ENCODE measurements at regions not wholly inside any gene's neighbourhood (a gene's known extent, or its start where the extent isn't known, plus 50 kb on each side); places are given as distances from the start of the nearest gene placed in this dataset.

DNA sequence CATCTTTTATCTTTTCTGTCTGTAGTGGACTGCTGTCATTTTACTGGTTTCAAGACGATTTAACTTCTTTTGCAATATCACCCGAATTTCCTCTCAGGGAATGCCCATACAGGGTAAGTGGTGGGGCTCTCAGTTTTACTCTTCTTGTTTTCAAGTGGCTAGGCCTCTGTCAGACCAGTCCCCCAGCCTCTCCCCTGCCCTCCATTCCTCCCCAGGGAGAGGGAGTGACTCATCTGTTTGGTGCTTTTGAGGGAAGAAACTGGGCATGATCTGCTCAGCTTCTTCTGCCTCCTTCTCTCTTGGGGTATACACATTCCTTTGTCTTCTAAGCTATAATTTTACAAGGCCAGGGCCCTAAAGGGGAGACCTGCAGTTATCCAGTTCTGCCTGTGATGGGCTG is 332.0 kb downstream of the CBLN1 start:
- DNase-seq (ENCODE audit: low read depth, low spot score), result no peak

DNA sequence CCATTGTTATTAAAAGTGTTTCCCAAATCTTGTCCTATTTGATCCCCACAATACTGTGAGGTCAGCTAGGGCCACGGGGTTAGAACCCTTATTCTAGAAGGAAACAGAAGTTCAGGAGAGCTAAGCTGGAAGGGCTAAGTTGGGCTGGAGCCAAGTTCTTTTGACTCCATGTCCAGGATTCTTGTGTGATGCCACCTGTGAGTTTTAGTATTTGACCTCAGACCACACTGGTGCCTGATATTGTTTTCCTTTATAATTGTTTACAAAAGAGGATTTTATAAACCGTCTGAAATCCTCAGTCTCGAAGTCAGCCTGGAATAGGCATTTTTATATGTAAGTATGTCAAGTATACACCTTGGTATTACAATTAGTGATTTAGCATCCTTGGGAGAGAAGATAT is 332.7 kb downstream of the CBLN1 start:
- no peak for DNase-seq (ENCODE audit: low read depth, low spot score)

GRCh38 chr16:48947371-48947713 is 334.3 kb downstream of the CBLN1 start:
- DNase-seq (ENCODE audit: low read depth, low spot score), result no peak

DNA sequence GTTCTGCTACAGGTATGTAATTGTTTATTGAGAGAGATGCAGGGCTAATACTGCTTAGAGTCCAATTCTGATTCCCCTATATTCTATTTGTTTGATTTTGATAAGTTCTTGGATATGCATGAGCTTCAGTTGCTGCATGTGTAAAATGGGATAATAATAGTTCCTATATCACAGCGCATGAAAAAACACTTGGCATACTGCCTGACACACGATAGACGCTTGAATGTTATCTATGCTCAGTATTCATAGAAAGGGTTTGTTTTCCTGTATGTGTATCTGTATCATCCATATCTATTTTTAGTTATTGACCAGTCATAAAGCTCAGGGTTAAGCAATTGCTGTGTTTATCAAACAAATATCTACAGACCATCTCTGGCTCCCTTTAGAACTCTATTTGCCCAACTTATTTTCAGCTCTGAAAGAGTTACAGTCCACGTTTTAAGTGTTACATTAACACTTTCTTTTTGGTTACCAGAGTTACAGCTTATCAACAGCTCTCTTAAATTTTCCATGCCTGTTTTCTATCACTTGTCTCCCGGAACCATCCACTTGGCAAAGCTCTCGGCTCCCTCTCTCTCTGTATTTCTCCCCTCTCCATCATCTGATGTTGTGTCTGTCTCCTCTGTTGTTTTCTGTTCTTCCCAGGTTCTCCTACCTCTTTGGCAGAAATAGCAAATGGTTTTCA is 334.8 kb downstream of the CBLN1 start:
- DNase-seq (ENCODE audit: low read depth, low spot score), result no peak

- DNase-seq (ENCODE audit: low read depth, low spot score), result no peak
Observed at GRCh38 chr16:48942996-48943395, 333.0 kb upstream of the N4BP1 start.

GRCh38 chr16:48936811-48937210 is 326.8 kb upstream of the N4BP1 start:
- no peak for DNase-seq (ENCODE audit: low read depth, low spot score)

GRCh38 chr16:48932216-48932855 is 322.4 kb upstream of the N4BP1 start:
- no peak for DNase-seq (ENCODE audit: low read depth, low spot score)

DNA sequence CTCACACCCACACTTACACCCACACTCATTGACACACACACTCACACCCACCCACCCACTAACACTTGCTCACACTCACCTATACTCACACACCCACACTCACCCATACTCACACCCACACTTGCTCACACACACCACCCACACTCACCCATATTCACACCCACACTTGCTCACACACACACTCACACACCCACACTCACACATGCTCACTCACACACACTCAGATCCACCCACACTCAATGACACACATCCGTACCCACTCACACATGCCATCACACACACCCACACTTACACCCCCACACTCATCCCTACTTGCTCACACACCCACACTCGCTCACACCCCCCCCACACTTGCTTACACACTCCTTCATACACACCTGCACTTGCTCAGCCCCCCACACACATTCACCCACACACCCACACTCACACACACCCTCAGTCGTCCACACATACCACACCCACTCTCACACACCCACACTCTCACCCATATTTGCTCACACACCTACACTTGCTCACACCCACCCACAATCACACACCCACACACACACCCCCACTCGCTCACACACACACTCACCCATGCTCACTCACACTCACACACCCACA is 321.1 kb upstream of the N4BP1 start:
- no peak for DNase-seq (ENCODE audit: low read depth, low spot score)

GRCh38 chr16:48919791-48920190 is 309.8 kb upstream of the N4BP1 start:
- DNase-seq (ENCODE audit: low read depth, low spot score), result no peak

GRCh38 chr16:48918520-48919258 is 308.7 kb upstream of the N4BP1 start:
- DNase-seq (ENCODE audit: low read depth, low spot score), result peak; percentile 64

- no peak for DNase-seq (ENCODE audit: low read depth, low spot score)
Observed at GRCh38 chr16:48916566-48916965, 306.6 kb upstream of the N4BP1 start.

DNA sequence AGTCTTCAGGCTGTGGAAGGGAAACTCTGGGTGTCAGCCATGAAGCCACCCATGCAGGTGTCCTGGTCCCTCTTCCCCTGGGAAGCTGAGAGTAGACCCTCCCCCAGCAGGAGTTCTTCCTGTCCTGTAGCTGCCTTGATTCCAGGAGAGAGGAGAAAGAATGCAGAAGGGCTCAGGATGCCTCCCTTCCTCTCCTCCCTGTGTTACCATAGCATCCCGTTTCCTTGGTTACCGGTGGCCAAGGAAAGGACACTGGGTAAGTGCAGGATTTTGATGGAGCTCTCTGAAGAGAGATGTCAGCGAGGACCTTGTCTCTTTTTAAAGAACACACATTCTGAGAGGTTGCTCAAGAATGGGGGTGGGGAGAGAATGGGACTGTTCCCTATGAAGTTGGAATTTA is 304.1 kb upstream of the N4BP1 start:
- DNase-seq (ENCODE audit: low read depth, low spot score), result no peak

DNA sequence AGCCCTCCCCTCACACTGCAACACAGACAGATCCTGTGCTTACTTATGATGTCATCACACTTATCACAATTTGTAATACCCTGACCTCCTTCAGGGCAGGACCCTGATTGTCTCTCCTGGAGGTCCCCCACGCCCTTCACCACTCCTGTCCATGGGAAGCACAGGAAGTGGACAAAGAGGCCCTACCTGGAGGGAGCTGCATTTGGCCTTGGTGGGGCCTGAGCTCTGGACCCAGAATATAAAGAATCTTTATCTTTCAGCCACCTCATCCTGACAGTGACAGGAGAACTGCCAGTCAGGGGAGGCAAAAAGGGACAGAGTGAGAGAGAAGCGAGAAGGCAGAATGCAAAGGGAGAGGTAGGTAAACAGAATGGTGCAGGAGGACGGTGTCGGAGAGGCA is 303.4 kb upstream of the N4BP1 start:
- no peak for DNase-seq (ENCODE audit: low read depth, low spot score)

DNA sequence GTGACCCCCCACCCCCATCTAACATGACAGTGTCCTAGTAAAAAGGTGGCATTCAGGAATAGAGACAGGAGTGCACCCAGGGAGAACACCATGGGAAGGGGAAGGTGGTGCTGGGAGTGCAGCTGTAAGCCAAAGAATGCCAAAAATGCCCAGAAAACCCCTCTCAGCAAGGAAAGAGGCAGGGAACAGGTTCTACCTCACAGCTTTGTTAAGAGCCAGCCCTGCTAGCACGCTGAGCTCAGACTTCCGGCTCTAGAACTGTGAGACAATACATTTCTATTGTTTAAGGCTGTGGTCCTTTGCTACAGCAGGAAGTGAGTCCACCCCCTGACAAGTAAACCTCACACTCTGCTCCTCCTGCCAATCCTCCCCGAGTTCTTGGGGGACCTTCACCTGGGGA is 302.4 kb upstream of the N4BP1 start:
- DNase-seq (ENCODE audit: low read depth, low spot score), result peak; percentile 34

DNA sequence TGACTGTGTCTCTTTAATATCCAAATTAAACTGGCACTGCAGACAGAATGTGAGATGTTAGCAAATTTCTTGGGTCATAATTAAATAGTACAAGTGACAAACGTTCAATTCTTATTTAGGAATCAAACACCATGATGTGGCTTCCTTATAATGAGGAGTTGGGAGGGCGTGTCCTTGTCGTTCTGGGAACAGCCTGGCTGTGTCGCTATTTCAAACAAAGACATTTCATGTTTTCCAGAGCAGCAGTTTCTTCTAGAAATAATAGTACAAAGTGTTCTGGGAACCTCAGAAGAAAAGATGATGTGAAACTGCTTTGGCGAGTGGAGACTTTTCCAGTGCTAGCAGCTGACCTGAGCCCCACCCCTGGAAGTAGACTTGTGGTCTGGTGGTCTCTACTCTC is 301.7 kb upstream of the N4BP1 start:
- no peak for DNase-seq (ENCODE audit: low read depth, low spot score)

- no peak for DNase-seq (ENCODE audit: low read depth, low spot score)
Observed at GRCh38 chr16:48910214-48910613, 300.2 kb upstream of the N4BP1 start.

DNA sequence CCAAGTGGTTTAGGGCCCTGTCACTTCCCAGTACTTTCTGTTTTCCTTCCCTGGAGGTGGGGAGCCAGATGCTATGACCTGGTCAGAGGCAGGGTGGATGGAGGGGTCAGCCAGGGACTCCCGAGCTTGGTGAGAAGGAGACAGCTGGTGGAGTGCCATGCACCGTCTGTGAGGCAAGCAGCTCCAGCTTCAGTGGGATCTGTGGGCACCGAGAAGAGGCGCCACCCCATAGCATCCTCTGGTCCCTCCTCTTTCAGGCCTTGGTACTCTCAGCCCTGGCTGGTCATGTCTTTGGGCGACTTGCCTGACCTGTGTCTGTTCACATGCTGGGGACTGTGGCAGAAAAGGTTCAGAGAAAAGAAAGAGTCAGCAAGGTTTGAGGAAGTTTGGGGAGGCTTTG is 299.3 kb upstream of the N4BP1 start:
- DNase-seq (ENCODE audit: low read depth, low spot score), result no peak

DNA sequence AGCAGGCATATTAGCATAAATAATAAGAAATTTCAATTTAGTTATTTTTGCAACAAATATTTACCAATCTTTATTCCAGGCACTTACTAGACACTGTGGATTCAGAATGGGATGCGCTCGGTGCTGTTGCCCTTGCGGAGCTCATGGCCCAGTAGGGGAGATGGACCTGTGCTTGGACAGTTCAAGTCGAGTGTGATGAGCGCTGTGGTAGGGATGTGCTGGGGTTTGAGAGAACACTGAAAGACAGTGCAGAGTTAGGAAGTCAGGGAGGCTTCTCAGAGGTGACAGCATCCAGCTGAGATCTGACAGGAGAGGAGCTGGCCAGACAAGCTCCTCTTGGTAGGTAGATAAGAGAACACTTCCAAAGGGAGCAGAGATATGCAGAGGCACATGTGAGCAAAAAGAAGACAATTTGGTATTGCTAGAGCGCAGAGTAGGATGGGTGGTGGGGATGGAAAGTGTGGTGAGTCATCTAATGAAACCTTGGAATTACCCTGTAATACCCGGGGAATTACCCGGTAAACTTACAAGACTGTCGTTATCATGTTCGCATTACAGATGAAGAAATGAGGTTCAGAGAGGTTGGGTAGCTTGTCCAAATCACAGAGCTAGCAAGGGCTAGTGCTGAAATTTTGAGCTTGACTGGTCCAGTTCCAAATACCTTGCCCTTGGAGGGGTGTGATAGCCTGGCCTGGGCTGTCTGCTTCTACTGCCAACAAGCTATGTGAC is 298.1 kb upstream of the N4BP1 start:
- DNase-seq (ENCODE audit: low read depth, low spot score), result no peak

GRCh38 chr16:48905632-48906505 is 295.9 kb upstream of the N4BP1 start:
- DNase-seq (ENCODE audit: low read depth, low spot score), result peak; percentile 32

- no peak for DNase-seq (ENCODE audit: low read depth, low spot score)
Observed at GRCh38 chr16:48904333-48904732, 294.4 kb upstream of the N4BP1 start.

DNA sequence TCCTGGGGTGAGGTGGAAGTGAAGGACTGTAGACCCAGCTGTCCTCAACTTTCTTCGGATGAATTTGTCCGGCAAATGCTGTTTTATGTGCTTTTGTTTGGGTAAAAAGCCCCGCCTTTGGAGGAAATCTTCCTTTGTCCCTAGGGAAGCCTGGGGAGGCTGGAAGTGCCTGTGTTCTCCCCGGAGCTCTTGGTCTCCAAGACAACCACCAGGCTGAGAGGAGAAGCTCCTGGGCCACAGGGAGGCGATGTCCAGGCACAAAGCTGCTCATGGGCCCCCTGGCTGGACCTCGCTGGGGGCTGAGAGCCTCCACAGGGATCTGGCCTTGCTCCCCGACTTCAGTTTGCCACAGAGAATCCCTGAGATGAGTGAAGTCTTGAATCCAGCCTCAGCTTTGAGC is 293.1 kb upstream of the N4BP1 start:
- peak; percentile 14 for DNase-seq (ENCODE audit: low read depth, low spot score)

Measured in ELF-1 (cell line).